Stimulated activated naive B cell treated with anti-CD40 and anti-IgM and Interleukin-4, amounts not matched to agents 10 μg/mL and 1 μg/mL and 100 μg/mL, for 72 hours (primary cell): ENCODE measurements at regions not wholly inside any gene's neighbourhood (a gene's known extent, or its start where the extent isn't known, plus 50 kb on each side); places are given as distances from the start of the nearest gene placed in this dataset.
"Not testable (repeated sequence)": the region's sequence is repeated elsewhere in the genome, so short reads cannot be mapped to it uniquely, and the experiment has no call there.

Source experiments
- ATAC-seq, 2 donors: fragments of 150-1000 bp; cut with Tn5 transposase; replicated peaks; 2 replicates each; pipeline ENCODE4 v1.10.0; 2021; ENCODE audit warnings: moderate library complexity in 1 of 2
- DNase-seq: peaks from one replicate; pipeline ENCODE4 v3.0.0; 2021
- H3K27ac Mint-ChIP-seq: one replicate; pipeline ENCODE4 v1.8.0; 2022; ENCODE audit warnings: mild to moderate bottlenecking, mixed read lengths
- H3K27me3 Mint-ChIP-seq, 2 donors: one replicate each; pipeline ENCODE4 v1.8.0; 2022; ENCODE audit warnings: mixed read lengths in 2 of 2
- H3K36me3 Mint-ChIP-seq, 2 donors: one replicate each; pipeline ENCODE4 v1.8.0; 2022; ENCODE audit warnings: mixed read lengths in 2 of 2, mild to moderate bottlenecking in 1 of 2
- H3K4me1 Mint-ChIP-seq, 2 donors: one replicate each; pipeline ENCODE4 v1.8.0; 2022; ENCODE audit warnings: mixed read lengths in 2 of 2, mild to moderate bottlenecking in 1 of 2
- H3K4me3 Mint-ChIP-seq, 2 donors: one replicate each; pipeline ENCODE4 v1.8.0; 2022; ENCODE audit warnings: mild to moderate bottlenecking in 2 of 2, mixed read lengths in 2 of 2, moderate library complexity in 1 of 2
- H3K9me3 Mint-ChIP-seq, 2 donors: one replicate each; pipeline ENCODE4 v1.8.0; 2022; ENCODE audit warnings: mixed read lengths in 2 of 2, mild to moderate bottlenecking in 1 of 2

DNA sequence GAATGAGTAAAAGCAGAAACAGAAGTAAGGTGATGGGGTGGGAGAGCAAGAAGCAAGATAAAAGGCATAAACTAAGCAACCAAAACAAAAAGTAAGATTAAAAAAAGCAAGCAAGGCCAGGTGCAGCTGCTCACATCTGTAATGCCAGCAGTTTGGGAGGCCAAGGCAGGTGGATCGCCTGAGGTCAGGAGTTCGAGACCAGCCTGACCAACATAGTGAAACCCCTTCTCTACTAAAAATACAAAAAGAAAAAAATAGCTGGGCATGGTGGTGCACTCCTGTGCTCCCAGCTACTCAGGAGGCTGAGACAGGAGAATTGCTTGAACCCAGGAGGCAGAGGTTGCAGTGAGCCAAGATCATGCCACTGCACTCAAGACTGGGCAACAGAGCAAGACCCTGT is 90.6 kb downstream of the PPIAL4G start:
- not testable (repeated sequence) for H3K36me3 Mint-ChIP-seq, H3K27ac Mint-ChIP-seq, ATAC-seq, H3K27me3 Mint-ChIP-seq, H3K4me3 Mint-ChIP-seq, DNase-seq, H3K9me3 Mint-ChIP-seq
- peaks cover 9 to 13% of the 10 kb centered on the region in 2 donors for H3K4me1 Mint-ChIP-seq

DNA sequence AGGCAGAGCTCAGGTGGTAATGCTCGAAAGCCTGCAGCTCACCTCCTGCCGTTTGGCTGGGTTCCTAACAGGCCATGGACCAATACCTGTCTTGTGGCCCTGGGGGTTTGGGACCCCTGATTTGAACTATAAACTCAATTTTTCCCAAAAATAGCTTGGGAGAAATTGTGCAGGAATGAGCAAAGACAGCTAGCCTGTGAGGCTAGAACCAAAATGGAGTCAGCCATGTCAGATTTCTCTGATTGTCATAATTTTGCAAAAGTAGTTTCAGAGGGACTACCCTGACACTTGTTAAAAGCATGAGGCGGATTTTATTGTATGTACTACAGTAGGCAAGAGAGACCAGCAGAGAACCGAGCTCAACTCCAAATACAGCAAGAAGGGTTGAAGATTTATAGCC is 91.8 kb downstream of the PPIAL4G start:
- H3K27ac Mint-ChIP-seq, ATAC-seq, DNase-seq, H3K27me3 Mint-ChIP-seq, H3K4me3 Mint-ChIP-seq, H3K9me3 Mint-ChIP-seq, H3K36me3 Mint-ChIP-seq: not testable (repeated sequence)
- H3K4me1 Mint-ChIP-seq: peaks cover 18 to 25% of the 10 kb centered on the region in 2 donors

- ATAC-seq (no peak), DNase-seq (no peak)
- no peaks in the 10 kb centered on the region for H3K27me3 Mint-ChIP-seq
- H3K27ac Mint-ChIP-seq: peak overlapping the region; percentile 100
- peaks cover 29 to 45% of the 10 kb centered on the region in 2 donors for H3K4me1 Mint-ChIP-seq
- H3K36me3 Mint-ChIP-seq: peaks cover 0 to 9% of the 10 kb centered on the region in 2 donors
- no peaks in the 10 kb centered on the region for H3K9me3 Mint-ChIP-seq
- H3K4me3 Mint-ChIP-seq: peak overlapping the region; percentile 94 to 97
Observed at GRCh38 chr1:148389027-148389339, 94.1 kb downstream of the PPIAL4G start.

GRCh38 chr1:148388260-148389026 is 94.7 kb downstream of the PPIAL4G start:
- Mint-ChIP-seq H3K9me3 (no peaks in the 10 kb centered on the region), H3K36me3 (peaks cover 0 to 9% of the 10 kb centered on the region in 2 donors), H3K4me1 (peaks cover 32 to 47% of the 10 kb centered on the region in 2 donors), H3K27ac (peak overlapping the region; percentile 100), H3K4me3 (peak overlapping the region; percentile 94 to 97), H3K27me3 (no peaks in the 10 kb centered on the region)
- DNase-seq (peak; percentile 91), ATAC-seq (peak; percentile 80 to 83)

- H3K9me3 Mint-ChIP-seq, H3K27me3 Mint-ChIP-seq, H3K36me3 Mint-ChIP-seq, ATAC-seq: not testable (repeated sequence)
- DNase-seq: peak; percentile 79
- H3K4me1 Mint-ChIP-seq: peaks cover 34 to 52% of the 10 kb centered on the region in 2 donors
- H3K4me3 Mint-ChIP-seq: peak overlapping the region; percentile 94 to 97
- H3K27ac Mint-ChIP-seq: peak overlapping the region; percentile 100
Observed at GRCh38 chr1:148387949-148388259, 95.2 kb downstream of the PPIAL4G start.

DNA sequence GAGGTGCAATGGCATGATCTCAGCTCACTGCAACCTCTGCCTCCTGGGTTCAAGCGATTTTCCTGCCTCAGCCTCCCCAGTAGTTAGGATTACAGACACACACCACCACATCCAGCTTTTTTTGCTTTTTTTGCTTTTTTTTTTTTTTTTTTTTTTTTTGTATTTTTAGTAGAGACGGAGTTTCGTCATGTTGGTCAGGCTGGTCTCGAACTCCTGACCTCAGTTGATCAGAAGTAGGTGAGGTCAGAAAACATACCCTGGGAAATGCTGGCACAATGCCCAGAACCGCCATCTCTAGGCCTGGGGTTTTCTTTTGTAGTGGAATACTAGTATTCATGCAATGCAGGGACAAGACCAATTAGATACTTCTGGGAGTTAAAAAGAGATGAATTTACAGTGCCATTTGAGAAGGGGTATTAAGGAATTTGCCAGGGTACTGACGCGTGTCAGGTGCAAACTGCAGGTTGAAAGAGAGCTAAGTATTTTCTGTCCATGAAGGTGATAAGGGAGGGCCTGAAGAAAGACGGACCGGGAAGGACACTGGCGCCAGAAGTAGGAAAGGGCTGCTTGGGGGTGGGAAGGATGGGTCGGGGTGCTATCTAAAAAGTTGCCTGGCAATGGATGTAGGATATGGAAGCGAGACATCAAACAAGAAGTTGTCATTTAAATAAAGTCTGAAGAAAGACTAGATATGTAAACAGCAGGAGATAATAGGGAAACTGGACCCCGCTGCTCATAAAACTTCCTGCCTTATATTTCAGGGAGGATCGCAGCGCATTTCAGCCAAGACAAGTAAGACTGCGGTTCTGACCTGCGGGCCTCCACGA is 95.8 kb downstream of the PPIAL4G start:
- H3K36me3 Mint-ChIP-seq, H3K9me3 Mint-ChIP-seq, ATAC-seq, DNase-seq, H3K27me3 Mint-ChIP-seq: not testable (repeated sequence)
- Mint-ChIP-seq H3K4me3 (peak overlapping the region in 1 of 2 donors; percentile 97), H3K4me1 (peaks cover 34 to 52% of the 10 kb centered on the region in 2 donors), H3K27ac (peak overlapping the region; percentile 100)

GRCh38 chr1:148386617-148387016 is 96.5 kb downstream of the PPIAL4G start:
- peaks cover 34 to 52% of the 10 kb centered on the region in 2 donors for H3K4me1 Mint-ChIP-seq
- peak overlapping the region in 1 of 2 donors; percentile 60 for H3K4me3 Mint-ChIP-seq
- no peaks in the 10 kb centered on the region for H3K27me3 Mint-ChIP-seq
- no peak for DNase-seq
- peaks cover 0 to 9% of the 10 kb centered on the region in 2 donors for H3K36me3 Mint-ChIP-seq
- H3K27ac Mint-ChIP-seq: no peak overlapping the region
- H3K9me3 Mint-ChIP-seq: no peaks in the 10 kb centered on the region
- ATAC-seq: no peak

DNA sequence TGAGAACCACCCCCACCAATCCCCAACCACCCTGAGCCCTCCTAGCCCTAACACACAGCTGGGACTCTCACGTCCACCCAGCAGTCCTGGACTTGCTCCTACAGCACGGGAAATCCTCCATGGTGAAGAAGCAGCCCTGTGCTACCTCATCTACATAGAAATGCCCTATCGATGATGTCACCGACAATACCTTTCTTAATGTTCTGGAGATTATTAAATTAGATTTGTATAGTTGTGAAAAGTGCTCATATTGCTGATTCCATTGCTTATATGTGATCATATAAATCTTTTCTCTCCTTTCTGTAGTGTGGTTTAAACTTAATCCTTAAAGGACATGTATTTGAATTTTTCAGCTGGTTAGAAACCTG is 97.1 kb downstream of the PPIAL4G start:
- H3K36me3 Mint-ChIP-seq, DNase-seq, H3K9me3 Mint-ChIP-seq, H3K27me3 Mint-ChIP-seq, H3K4me3 Mint-ChIP-seq, ATAC-seq: not testable (repeated sequence)
- H3K27ac Mint-ChIP-seq: peak overlapping the region; percentile 49
- H3K4me1 Mint-ChIP-seq: peaks cover 34 to 52% of the 10 kb centered on the region in 2 donors

DNA sequence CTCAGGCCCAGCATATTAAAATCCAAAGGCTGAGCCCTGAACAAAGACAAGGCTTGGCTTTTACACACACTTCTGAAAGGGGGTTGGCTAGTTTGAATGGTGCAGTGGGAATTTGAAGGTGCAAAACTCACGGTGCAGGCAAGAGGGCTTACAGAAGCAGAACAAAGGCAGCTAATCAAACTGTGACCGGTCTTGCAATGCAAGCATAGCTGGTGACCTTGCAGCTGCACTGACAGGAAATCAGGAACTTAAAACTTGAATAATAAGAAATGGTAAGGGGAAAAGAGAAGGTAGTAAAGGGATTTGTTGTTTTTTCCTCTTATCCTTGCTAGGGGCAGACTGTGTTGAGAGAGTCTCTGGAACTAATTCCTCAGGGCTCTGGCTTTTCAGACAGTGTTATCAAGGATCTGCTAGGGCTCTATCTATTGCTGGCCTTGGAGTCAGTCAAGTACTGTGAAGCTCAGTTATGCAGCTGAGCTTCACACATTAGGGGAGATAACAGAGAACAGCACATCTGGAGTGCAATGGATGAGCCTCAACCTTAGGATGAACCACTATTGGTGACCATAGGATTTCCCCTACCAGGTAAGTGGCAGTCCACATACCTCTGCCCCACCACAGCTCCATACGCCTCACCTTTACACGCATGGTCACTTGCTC is 97.6 kb downstream of the PPIAL4G start:
- H3K4me3 Mint-ChIP-seq: no peak overlapping the region
- ATAC-seq: peak in 1 of 2 donors; percentile 6
- H3K27ac Mint-ChIP-seq: peak overlapping the region; percentile 49
- H3K9me3 Mint-ChIP-seq: no peaks in the 10 kb centered on the region
- peaks cover 34 to 52% of the 10 kb centered on the region in 2 donors for H3K4me1 Mint-ChIP-seq
- H3K27me3 Mint-ChIP-seq: peaks cover 0 to 1% of the 10 kb centered on the region in 2 donors
- no peak for DNase-seq
- H3K36me3 Mint-ChIP-seq: peaks cover 0 to 9% of the 10 kb centered on the region in 2 donors

DNA sequence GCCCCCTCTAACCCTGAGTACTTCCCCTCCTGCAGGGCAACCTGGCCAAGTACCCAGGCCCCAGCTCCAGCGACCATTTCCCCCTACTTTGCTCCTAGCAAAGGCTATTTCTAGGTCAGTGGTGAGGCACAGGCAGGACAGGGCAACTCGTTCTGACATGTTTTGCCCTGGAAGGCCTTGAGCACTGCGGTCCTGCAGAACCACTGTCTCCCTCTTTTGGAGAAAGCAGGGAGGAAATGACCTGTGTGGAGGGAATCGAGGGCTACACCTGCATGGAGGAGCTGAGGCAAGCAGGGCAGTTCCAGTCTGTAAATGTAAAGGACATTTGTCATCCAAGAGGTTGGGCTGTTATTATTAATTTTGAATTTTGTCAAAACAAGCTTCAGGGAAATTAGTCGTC is 99.1 kb downstream of the PPIAL4G start:
- peaks cover 34 to 61% of the 10 kb centered on the region in 2 donors for H3K4me1 Mint-ChIP-seq
- ATAC-seq (no peak), DNase-seq (no peak)
- H3K27ac Mint-ChIP-seq: no peak overlapping the region
- peaks cover 0 to 9% of the 10 kb centered on the region in 2 donors for H3K36me3 Mint-ChIP-seq
- H3K9me3 Mint-ChIP-seq: no peaks in the 10 kb centered on the region
- H3K4me3 Mint-ChIP-seq: no peak overlapping the region
- peaks cover 4 to 7% of the 10 kb centered on the region in 2 donors for H3K27me3 Mint-ChIP-seq

DNA sequence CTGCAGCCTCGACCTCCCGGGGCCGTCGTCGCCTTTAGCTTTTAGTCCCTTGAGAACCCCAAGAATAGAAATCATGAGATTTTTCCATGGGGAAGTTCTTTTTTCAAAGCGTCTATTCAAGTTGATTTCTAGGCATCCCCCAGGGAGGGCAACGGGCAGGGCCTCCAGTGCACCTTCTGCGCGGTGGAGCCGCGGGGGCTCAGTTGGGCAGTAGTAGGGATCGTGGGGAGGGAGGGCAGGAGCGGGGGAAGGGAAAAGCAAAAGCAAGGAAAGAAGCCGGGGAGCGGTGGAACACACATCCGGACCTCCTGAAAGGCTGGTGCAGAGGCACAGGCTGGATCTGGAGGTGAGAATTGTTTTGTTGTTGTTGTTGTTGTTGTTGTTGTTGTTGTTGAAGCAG is 103.4 kb downstream of the PPIAL4G start:
- peaks cover 4 to 7% of the 10 kb centered on the region in 2 donors for H3K27me3 Mint-ChIP-seq
- DNase-seq (no peak), ATAC-seq (no peak)
- H3K4me3 Mint-ChIP-seq: peak overlapping the region; percentile 6 to 78
- no peak overlapping the region for H3K27ac Mint-ChIP-seq
- peaks cover 5 to 23% of the 10 kb centered on the region in 2 donors for H3K4me1 Mint-ChIP-seq
- H3K9me3 Mint-ChIP-seq: no peaks in the 10 kb centered on the region
- H3K36me3 Mint-ChIP-seq: no peaks in the 10 kb centered on the region

DNA sequence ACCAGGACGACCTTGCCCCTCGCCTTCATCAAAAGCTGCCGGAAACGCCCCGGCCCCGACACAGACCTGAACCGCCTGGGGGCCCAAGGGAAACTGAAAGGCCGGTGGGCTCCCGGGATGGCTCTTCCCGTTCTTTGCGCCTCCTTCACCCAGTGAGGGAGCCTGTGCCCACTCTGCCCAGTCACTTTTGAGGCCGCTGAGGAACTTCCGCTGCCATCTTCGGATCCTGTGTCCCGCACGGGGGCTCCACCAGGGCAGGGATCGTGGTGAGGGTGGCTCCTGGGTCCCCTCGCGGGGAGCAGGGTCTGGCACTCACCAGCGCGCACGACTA is 104.0 kb downstream of the PPIAL4G start:
- no peak overlapping the region for H3K27ac Mint-ChIP-seq
- ATAC-seq: no peak
- no peak for DNase-seq
- H3K36me3 Mint-ChIP-seq: no peaks in the 10 kb centered on the region
- peaks cover 4 to 7% of the 10 kb centered on the region in 2 donors for H3K27me3 Mint-ChIP-seq
- H3K9me3 Mint-ChIP-seq: no peaks in the 10 kb centered on the region
- peaks cover 5 to 18% of the 10 kb centered on the region in 2 donors for H3K4me1 Mint-ChIP-seq
- H3K4me3 Mint-ChIP-seq: peak overlapping the region; percentile 6 to 78

GRCh38 chr1:148377992-148378391 is 105.1 kb downstream of the PPIAL4G start:
- H3K9me3 Mint-ChIP-seq, H3K27ac Mint-ChIP-seq, H3K4me3 Mint-ChIP-seq, DNase-seq, H3K36me3 Mint-ChIP-seq, ATAC-seq, H3K27me3 Mint-ChIP-seq: not testable (repeated sequence)
- H3K4me1 Mint-ChIP-seq: peaks cover 4 to 17% of the 10 kb centered on the region in 2 donors

- H3K9me3 Mint-ChIP-seq, ATAC-seq, H3K36me3 Mint-ChIP-seq, H3K4me3 Mint-ChIP-seq, H3K27ac Mint-ChIP-seq, H3K27me3 Mint-ChIP-seq, DNase-seq: not testable (repeated sequence)
- H3K4me1 Mint-ChIP-seq: peaks cover 11 to 26% of the 10 kb centered on the region in 2 donors
Observed at GRCh38 chr1:148377045-148377444, 106.1 kb downstream of the PPIAL4G start.
